ENCODE measurements at regions not wholly inside any gene's neighbourhood (a gene's known extent, or its start where the extent isn't known, plus 50 kb on each side); places are given as distances from the start of the nearest gene placed in this dataset.

DNA sequence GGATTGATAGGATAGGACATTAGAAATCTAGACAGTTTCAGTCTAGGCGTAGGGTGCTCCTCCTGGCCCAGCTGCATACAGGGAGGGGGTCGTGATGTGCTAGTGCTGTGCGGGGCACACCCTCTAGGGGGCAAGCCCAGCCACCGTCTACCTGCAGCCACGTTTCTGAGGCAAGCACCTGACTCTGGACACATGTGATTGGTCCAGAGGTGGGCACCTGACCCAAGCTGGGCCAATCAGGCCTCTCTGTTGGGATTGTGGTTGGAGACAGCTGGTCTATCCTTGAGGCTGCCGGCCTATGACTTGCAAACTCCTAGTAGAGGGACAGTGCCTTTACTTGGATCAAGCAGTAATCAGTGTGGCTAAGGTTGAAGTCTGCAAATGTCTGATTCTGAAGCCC is 317.1 kb downstream of the BMP7 start:
- TF ChIP-seq, protein P1, sequence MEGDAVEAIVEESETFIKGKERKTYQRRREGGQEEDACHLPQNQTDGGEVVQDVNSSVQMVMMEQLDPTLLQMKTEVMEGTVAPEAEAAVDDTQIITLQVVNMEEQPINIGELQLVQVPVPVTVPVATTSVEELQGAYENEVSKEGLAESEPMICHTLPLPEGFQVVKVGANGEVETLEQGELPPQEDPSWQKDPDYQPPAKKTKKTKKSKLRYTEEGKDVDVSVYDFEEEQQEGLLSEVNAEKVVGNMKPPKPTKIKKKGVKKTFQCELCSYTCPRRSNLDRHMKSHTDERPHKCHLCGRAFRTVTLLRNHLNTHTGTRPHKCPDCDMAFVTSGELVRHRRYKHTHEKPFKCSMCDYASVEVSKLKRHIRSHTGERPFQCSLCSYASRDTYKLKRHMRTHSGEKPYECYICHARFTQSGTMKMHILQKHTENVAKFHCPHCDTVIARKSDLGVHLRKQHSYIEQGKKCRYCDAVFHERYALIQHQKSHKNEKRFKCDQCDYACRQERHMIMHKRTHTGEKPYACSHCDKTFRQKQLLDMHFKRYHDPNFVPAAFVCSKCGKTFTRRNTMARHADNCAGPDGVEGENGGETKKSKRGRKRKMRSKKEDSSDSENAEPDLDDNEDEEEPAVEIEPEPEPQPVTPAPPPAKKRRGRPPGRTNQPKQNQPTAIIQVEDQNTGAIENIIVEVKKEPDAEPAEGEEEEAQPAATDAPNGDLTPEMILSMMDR (IDR thresholded peaks at IDR 0.05) = no peak
- no peak for TF ChIP-seq POLR2AphosphoS5 (IDR thresholded peaks at IDR 0.05)
- TF ChIP-seq EP300 (IDR thresholded peaks at IDR 0.05) = no peak
- no peak for TF ChIP-seq POLR2A (IDR thresholded peaks at IDR 0.05; ENCODE audit: low read depth)

Measured in esophagus muscularis mucosa (tissue), 4 donors.